ENCODE measurements at regions not wholly inside any gene's neighbourhood (a gene's known extent, or its start where the extent isn't known, plus 50 kb on each side); places are given as distances from the start of the nearest gene placed in this dataset.
A peak's percentile ranks its signal among the peaks of the same experiment; 100 is the strongest.

GRCh38 chr2:105576440-105577241 is 168.1 kb upstream of the NCK2 start:
- DNase-seq (no peak), ATAC-seq (ENCODE audit: low FRiP score) (peak; percentile 31)
- intact Hi-C loops (cut with DNase I) = loop anchor here in 1 of 2 donors (5.0 to 10.0 kb wide), 2 partner anchors 168 to 511 kb away; partner anchors contain the start of gene NCK2
- H3K27ac ChIP-seq (ENCODE audit: low read depth in 1 of 2, low read length in 2 of 2) = no peak overlapping the region
- H3K36me3 ChIP-seq (ENCODE audit: control insufficient read depth in 1 of 2, insufficient read depth in 2 of 2, low read length in 1 of 2) = no peaks in the 10 kb centered on the region
- no peaks in the 10 kb centered on the region for H3K4me1 ChIP-seq (ENCODE audit: control insufficient read depth in 1 of 2, insufficient read depth in 2 of 2, low read length in 2 of 2)
- no peaks in the 10 kb centered on the region for H3K9me3 ChIP-seq (ENCODE audit: control insufficient read depth, low read length)
- no peak overlapping the region for H3K4me3 ChIP-seq (ENCODE audit: low read length in 2 of 2)
- H3K27me3 ChIP-seq (ENCODE audit: control insufficient read depth in 1 of 2, insufficient read depth in 2 of 2, low read length in 1 of 2) = no peaks in the 10 kb centered on the region
- 50 to 52% methylated on average over 12 of the region's 12 CpGs for WGBS, 2 donors

DNA sequence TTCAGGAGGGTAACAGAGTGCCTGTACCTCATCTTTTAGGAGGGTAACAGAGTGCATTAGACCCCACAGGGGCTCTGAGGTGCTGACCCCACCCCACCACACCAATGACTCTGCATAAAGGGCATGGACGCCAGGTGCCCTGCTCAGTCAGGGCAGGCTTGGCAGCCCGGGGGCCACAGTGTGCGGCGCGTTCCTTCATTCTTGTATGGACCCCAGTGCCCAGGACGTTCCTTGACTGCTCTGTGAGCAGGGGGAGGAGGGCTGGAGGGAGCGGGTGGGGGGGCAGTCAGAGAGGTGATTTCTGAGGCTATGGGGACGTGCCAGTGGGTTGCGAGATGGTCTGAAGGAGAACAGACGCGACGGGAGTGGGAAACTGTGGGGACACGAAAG is 168.7 kb upstream of the NCK2 start:
- Histone ChIP-seq H3K27me3 (ENCODE audit: control insufficient read depth in 1 of 2, insufficient read depth in 2 of 2, low read length in 1 of 2) (no peaks in the 10 kb centered on the region), H3K27ac (ENCODE audit: low read depth in 1 of 2, low read length in 2 of 2) (no peak overlapping the region), H3K9me3 (ENCODE audit: control insufficient read depth, low read length) (no peaks in the 10 kb centered on the region), H3K4me1 (ENCODE audit: control insufficient read depth in 1 of 2, insufficient read depth in 2 of 2, low read length in 2 of 2) (no peaks in the 10 kb centered on the region), H3K36me3 (ENCODE audit: control insufficient read depth in 1 of 2, insufficient read depth in 2 of 2, low read length in 1 of 2) (no peaks in the 10 kb centered on the region), H3K4me3 (ENCODE audit: low read length in 2 of 2) (no peak overlapping the region)
- ATAC-seq (ENCODE audit: low FRiP score) (no peak), DNase-seq (no peak)
- 49 to 55% methylated on average over 13 of the region's 13 CpGs for WGBS, 2 donors
- intact Hi-C loops (cut with DNase I) = loop anchor here in 1 of 2 donors (5.0 to 10.0 kb wide), 2 partner anchors 169 to 511 kb away; partner anchors contain the start of gene NCK2

DNA sequence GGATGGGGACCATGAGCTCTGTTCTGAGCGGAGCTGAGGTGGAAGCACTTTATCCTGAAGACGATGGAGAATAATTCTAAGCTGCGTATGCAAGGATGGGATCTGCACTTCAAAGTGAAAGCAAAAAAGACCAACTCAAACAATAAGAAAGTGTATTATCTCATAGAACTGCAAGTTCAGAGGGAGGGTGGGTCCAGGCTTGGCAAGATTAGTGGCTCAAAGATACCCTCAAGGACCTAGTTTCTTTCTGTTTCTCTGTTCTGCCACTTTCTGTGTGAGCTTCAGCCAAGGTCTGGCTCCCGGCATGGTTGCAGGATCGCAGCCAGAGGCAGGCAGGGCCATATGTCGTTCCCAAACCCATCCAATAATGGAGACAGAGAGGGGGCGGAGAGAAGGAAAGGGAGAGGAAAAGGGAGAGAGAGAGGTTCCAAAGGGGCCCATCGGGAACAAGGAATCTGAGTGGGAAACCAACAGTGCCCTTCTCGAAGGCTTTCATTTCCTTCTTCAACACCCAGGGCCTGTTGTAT is 169.2 kb upstream of the NCK2 start:
- intact Hi-C loops (cut with DNase I) = loop anchor here in 1 of 2 donors (2.0 to 10.0 kb wide), 3 partner anchors 169 to 512 kb away; partner anchors contain the start of gene NCK2
- Histone ChIP-seq H3K27ac (ENCODE audit: low read depth in 1 of 2, low read length in 2 of 2) (no peak overlapping the region), H3K27me3 (ENCODE audit: control insufficient read depth in 1 of 2, insufficient read depth in 2 of 2, low read length in 1 of 2) (no peaks in the 10 kb centered on the region), H3K36me3 (ENCODE audit: control insufficient read depth in 1 of 2, insufficient read depth in 2 of 2, low read length in 1 of 2) (no peaks in the 10 kb centered on the region), H3K4me3 (ENCODE audit: low read length in 2 of 2) (no peak overlapping the region), H3K9me3 (ENCODE audit: control insufficient read depth, low read length) (no peaks in the 10 kb centered on the region), H3K4me1 (ENCODE audit: control insufficient read depth in 1 of 2, insufficient read depth in 2 of 2, low read length in 2 of 2) (no peaks in the 10 kb centered on the region)
- ATAC-seq (ENCODE audit: low FRiP score) (no peak), DNase-seq (no peak)
- WGBS, 2 donors = 31 to 39% methylated on average over 9 of the region's 9 CpGs

GRCh38 chr2:105574796-105575344 is 169.8 kb upstream of the NCK2 start:
- intact Hi-C loops (cut with DNase I) = loop anchor here in 1 of 2 donors (2.0 to 10.0 kb wide), 3 partner anchors 170 to 512 kb away; partner anchors contain the start of gene NCK2
- WGBS, 2 donors = 80 to 82% methylated on average over 2 of the region's 2 CpGs
- H3K4me3 ChIP-seq (ENCODE audit: low read length in 2 of 2) = no peak overlapping the region
- no peak overlapping the region for H3K27ac ChIP-seq (ENCODE audit: low read depth in 1 of 2, low read length in 2 of 2)
- no peaks in the 10 kb centered on the region for H3K27me3 ChIP-seq (ENCODE audit: control insufficient read depth in 1 of 2, insufficient read depth in 2 of 2, low read length in 1 of 2)
- H3K36me3 ChIP-seq (ENCODE audit: control insufficient read depth in 1 of 2, insufficient read depth in 2 of 2, low read length in 1 of 2) = no peaks in the 10 kb centered on the region
- H3K4me1 ChIP-seq (ENCODE audit: control insufficient read depth in 1 of 2, insufficient read depth in 2 of 2, low read length in 2 of 2) = no peaks in the 10 kb centered on the region
- H3K9me3 ChIP-seq (ENCODE audit: control insufficient read depth, low read length) = no peaks in the 10 kb centered on the region
- DNase-seq (no peak), ATAC-seq (ENCODE audit: low FRiP score) (no peak)

DNA sequence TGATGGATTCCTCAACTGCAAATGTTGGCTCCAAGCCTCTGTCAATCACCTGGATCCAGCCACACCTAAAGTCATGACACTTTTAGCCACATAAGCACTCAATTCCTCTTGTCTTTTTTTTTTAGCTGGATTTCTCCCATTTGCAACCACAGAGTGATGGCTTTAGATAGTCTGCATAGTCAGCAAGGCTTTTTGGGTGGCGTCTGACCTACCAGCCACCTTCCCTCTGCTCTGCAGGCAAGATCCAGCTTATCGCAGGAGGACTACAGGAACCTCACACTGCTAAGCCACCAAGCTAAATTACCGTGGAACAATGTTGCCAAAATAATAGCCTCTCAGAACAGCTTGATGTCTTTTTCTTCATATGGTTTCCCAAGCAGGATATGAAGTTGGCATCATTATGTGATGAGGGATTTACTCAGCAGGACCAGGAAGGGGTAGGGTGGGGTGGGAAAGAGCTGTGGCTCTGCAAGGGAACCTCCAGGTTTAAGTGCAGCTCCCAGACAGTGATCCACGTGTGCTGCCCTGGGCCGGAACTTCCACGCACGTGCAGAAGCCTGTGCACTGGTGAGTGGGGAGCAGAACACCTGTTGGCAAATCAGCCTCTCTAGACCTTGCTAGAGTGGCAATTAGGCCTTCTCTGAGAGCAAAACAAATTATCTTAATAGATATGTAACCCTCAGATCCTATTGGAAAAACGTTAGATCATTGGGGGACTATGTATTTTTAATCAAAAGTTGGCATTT is 170.6 kb upstream of the NCK2 start:
- H3K4me1 ChIP-seq (ENCODE audit: control insufficient read depth in 1 of 2, insufficient read depth in 2 of 2, low read length in 2 of 2) = no peaks in the 10 kb centered on the region
- no peak for ATAC-seq (ENCODE audit: low FRiP score)
- no peak for DNase-seq
- H3K9me3 ChIP-seq (ENCODE audit: control insufficient read depth, low read length) = no peaks in the 10 kb centered on the region
- intact Hi-C loops (cut with DNase I) = loop anchor here in 1 of 2 donors (2.0 to 10.0 kb wide), 2 partner anchors 171 to 207 kb away; partner anchors contain the start of gene NCK2
- no peaks in the 10 kb centered on the region for H3K27me3 ChIP-seq (ENCODE audit: control insufficient read depth in 1 of 2, insufficient read depth in 2 of 2, low read length in 1 of 2)
- 77 to 86% methylated on average over 8 of the region's 8 CpGs for WGBS, 2 donors
- H3K36me3 ChIP-seq (ENCODE audit: control insufficient read depth in 1 of 2, insufficient read depth in 2 of 2, low read length in 1 of 2) = no peaks in the 10 kb centered on the region
- H3K4me3 ChIP-seq (ENCODE audit: low read length in 2 of 2) = no peak overlapping the region
- H3K27ac ChIP-seq (ENCODE audit: low read depth in 1 of 2, low read length in 2 of 2) = no peak overlapping the region

- Histone ChIP-seq H3K27me3 (ENCODE audit: control insufficient read depth in 1 of 2, insufficient read depth in 2 of 2, low read length in 1 of 2) (no peaks in the 10 kb centered on the region), H3K9me3 (ENCODE audit: control insufficient read depth, low read length) (no peaks in the 10 kb centered on the region), H3K36me3 (ENCODE audit: control insufficient read depth in 1 of 2, insufficient read depth in 2 of 2, low read length in 1 of 2) (no peaks in the 10 kb centered on the region), H3K4me3 (ENCODE audit: low read length in 2 of 2) (no peak overlapping the region), H3K4me1 (ENCODE audit: control insufficient read depth in 1 of 2, insufficient read depth in 2 of 2, low read length in 2 of 2) (no peaks in the 10 kb centered on the region), H3K27ac (ENCODE audit: low read depth in 1 of 2, low read length in 2 of 2) (no peak overlapping the region)
- intact Hi-C loops (cut with DNase I) = loop anchor here in 1 of 2 donors (10.0 kb wide), 1 partner anchor 171 kb away; the partner anchor contains the start of gene NCK2
- ATAC-seq (ENCODE audit: low FRiP score) (no peak), DNase-seq (no peak)
- 83 to 85% methylated on average over 5 of the region's 5 CpGs for WGBS, 2 donors
These were observed 171.2 kb upstream of the NCK2 start for GRCh38 chr2:105573490-105573889.

GRCh38 chr2:105571445-105571987 is 172.7 kb upstream of the FHL2 start:
- Histone ChIP-seq H3K9me3 (ENCODE audit: control insufficient read depth, low read length) (no peaks in the 10 kb centered on the region), H3K4me1 (ENCODE audit: control insufficient read depth in 1 of 2, insufficient read depth in 2 of 2, low read length in 2 of 2) (peaks cover 0 to 3% of the 10 kb centered on the region in 2 donors), H3K27ac (ENCODE audit: low read depth in 1 of 2, low read length in 2 of 2) (no peak overlapping the region), H3K36me3 (ENCODE audit: control insufficient read depth in 1 of 2, insufficient read depth in 2 of 2, low read length in 1 of 2) (no peaks in the 10 kb centered on the region), H3K4me3 (ENCODE audit: low read length in 2 of 2) (no peak overlapping the region), H3K27me3 (ENCODE audit: control insufficient read depth in 1 of 2, insufficient read depth in 2 of 2, low read length in 1 of 2) (no peaks in the 10 kb centered on the region)
- no peak for DNase-seq
- intact Hi-C loops (cut with DNase I) = loop anchor here in 1 of 2 donors (10.0 kb wide), 1 partner anchor 173 kb away; the partner anchor contains the start of gene NCK2
- no peak for ATAC-seq (ENCODE audit: low FRiP score)
- WGBS, 2 donors = 74% methylated on average over 9 of the region's 9 CpGs

DNA sequence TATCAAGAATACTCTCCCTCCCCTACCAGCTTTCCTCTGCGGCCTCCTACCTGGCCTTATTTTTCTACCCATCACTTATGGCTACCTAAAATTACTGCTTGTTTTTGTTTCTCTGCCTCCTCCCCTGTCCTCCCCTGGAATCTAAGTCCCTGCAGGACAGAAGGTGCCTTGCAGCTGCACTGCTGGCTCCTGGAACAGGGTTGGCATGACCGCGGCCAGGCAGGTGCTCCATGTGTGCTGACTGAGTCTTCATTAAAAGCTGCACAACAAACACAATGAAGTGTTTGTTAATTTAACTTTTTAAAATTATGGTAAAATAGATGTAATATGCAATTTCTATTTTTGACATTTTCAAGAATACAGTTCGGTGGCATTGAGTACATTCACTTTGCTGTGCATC is 171.9 kb upstream of the FHL2 start:
- intact Hi-C loops (cut with DNase I) = loop anchor here in 1 of 2 donors (10.0 kb wide), 1 partner anchor 174 kb away; the partner anchor contains the start of gene NCK2
- Histone ChIP-seq H3K36me3 (ENCODE audit: control insufficient read depth in 1 of 2, insufficient read depth in 2 of 2, low read length in 1 of 2) (no peaks in the 10 kb centered on the region), H3K9me3 (ENCODE audit: control insufficient read depth, low read length) (no peaks in the 10 kb centered on the region), H3K4me1 (ENCODE audit: control insufficient read depth in 1 of 2, insufficient read depth in 2 of 2, low read length in 2 of 2) (peaks cover 0 to 3% of the 10 kb centered on the region in 2 donors), H3K27me3 (ENCODE audit: control insufficient read depth in 1 of 2, insufficient read depth in 2 of 2, low read length in 1 of 2) (no peaks in the 10 kb centered on the region), H3K27ac (ENCODE audit: low read depth in 1 of 2, low read length in 2 of 2) (no peak overlapping the region), H3K4me3 (ENCODE audit: low read length in 2 of 2) (no peak overlapping the region)
- DNase-seq (no peak), ATAC-seq (ENCODE audit: low FRiP score) (no peak)
- WGBS, 2 donors = 95 to 99% methylated on average over 4 of the region's 4 CpGs

Measured in aorta (tissue), 5 donors.